BJ (cell line): ENCODE measurements at regions not wholly inside any gene's neighbourhood (a gene's known extent, or its start where the extent isn't known, plus 50 kb on each side); places are given as distances from the start of the nearest gene placed in this dataset.

Experiments used
- CTCF ChIA-PET: fragments of 350-600 bp; formaldehyde crosslinking; extraction: SDS; loops from one replicate; lab custom pipeline; 2021; ENCODE audit warnings: antibody characterized with exemption, inconsistent platforms; lab: Yijun Ruan, JAX
- POLR2A ChIA-PET: fragments of 300-600 bp; sonication (Branson Sonifier 250); formaldehyde crosslinking; extraction: SDS; loops from one replicate; lab custom pipeline; 2021; ENCODE audit warnings: antibody characterized with exemption; lab: Charles Lee
- DNase-seq: peaks from one replicate; pipeline ENCODE4 v3.0.0-alpha.2; 2011; ENCODE audit warnings: low read depth
- H3K27me3 ChIP-seq: 2 replicates; pipeline ENCODE4 v1.6.0; 2011; ENCODE audit warnings: low read length; ENCODE audit not compliant: control insufficient read depth, insufficient read depth
- H3K36me3 ChIP-seq: 2 replicates; pipeline ENCODE4 v1.5.1; 2011; ENCODE audit warnings: low read length; ENCODE audit not compliant: control insufficient read depth, insufficient read depth
- H3K4me3 ChIP-seq: 2 replicates; pipeline ENCODE4 v1.5.1; 2011; ENCODE audit warnings: low read depth, mild to moderate bottlenecking, control low read depth, low read length
- TF ChIP-seq, protein P1 (sequence below): IDR thresholded peaks from 2 replicates; pipeline ENCODE4 v1.5.1; 2011; ENCODE audit warnings: low read depth, mild to moderate bottlenecking, control low read depth, inconsistent platforms, low read length, moderate library complexity; ENCODE audit not compliant: insufficient read depth

DNA sequence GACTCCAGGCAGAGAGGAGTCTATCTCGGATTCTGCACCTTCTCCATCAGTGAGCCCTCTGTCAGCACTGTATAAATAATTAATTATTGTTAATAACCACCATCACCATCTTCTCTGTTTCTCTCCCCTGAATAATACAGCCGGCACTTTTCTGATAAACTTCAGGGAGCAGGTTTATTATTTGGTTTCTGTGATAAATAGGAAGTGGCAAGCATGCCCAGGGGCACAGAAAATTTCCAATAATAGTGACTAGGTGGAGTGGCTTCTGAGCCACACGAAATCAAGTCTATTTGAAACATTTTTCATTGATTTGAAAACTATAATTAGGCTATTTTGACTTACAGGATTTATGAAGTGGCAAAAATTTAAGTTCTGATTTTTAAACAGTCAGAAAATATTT, 186.8 kb upstream of the TMEM229A start:
- H3K36me3 ChIP-seq = no peaks in the 10 kb centered on the region
- ChIA-PET POLR2A (no interaction called here), CTCF (no interaction called here)
- no peak for DNase-seq
- H3K4me3 ChIP-seq = no peak overlapping the region
- TF ChIP-seq, protein P1, sequence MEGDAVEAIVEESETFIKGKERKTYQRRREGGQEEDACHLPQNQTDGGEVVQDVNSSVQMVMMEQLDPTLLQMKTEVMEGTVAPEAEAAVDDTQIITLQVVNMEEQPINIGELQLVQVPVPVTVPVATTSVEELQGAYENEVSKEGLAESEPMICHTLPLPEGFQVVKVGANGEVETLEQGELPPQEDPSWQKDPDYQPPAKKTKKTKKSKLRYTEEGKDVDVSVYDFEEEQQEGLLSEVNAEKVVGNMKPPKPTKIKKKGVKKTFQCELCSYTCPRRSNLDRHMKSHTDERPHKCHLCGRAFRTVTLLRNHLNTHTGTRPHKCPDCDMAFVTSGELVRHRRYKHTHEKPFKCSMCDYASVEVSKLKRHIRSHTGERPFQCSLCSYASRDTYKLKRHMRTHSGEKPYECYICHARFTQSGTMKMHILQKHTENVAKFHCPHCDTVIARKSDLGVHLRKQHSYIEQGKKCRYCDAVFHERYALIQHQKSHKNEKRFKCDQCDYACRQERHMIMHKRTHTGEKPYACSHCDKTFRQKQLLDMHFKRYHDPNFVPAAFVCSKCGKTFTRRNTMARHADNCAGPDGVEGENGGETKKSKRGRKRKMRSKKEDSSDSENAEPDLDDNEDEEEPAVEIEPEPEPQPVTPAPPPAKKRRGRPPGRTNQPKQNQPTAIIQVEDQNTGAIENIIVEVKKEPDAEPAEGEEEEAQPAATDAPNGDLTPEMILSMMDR = no peak
- H3K27me3 ChIP-seq = no peaks in the 10 kb centered on the region

DNA sequence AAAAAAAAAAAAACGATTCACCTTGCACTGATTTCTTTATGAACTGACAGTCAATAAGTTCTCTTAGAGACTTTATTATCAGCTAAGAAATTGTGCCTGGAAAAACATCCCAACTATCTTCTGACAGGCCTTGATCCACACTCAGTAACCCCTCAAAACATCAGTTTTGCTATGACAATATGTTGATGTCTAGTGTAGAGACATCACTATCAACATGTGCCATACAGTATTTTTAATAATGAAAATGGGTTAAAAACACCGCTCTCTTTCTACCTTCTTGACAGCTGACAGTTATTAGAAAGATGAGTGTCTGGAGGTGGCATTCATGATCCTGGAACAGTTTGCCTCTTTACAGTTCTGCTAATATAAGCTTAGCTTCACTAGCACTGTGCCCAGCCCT, 175.8 kb upstream of the TMEM229A start:
- TF ChIP-seq, protein P1 = no peak
- H3K36me3 ChIP-seq = no peaks in the 10 kb centered on the region
- DNase-seq = no peak
- ChIA-PET CTCF (no interaction called here), POLR2A (no interaction called here)
- no peak overlapping the region for H3K4me3 ChIP-seq
- H3K27me3 ChIP-seq = no peaks in the 10 kb centered on the region

DNA sequence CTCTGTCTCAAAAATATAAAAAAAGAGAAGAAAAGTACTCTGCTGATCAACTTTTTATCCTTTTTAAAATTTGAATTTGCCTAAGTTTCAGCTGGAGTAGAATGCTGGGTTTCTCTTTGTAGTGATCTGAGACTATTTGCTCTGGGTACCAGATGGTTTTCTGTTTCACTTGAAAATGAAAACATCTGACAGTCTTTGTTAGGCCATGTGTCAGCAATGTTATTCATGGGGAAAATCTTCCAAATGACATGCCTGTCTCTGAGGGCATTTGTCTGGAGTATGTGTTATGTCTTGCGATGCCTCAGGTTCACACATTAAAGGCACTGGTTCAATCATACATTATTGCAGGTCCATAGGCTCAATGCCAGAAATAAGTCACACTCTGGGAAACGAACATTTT, 175.3 kb upstream of the TMEM229A start:
- no peaks in the 10 kb centered on the region for H3K36me3 ChIP-seq
- DNase-seq = no peak
- CTCF ChIA-PET = no interaction called here
- TF ChIP-seq, protein P1 = no peak
- no peak overlapping the region for H3K4me3 ChIP-seq
- no peaks in the 10 kb centered on the region for H3K27me3 ChIP-seq
- POLR2A ChIA-PET = no interaction called here

DNA sequence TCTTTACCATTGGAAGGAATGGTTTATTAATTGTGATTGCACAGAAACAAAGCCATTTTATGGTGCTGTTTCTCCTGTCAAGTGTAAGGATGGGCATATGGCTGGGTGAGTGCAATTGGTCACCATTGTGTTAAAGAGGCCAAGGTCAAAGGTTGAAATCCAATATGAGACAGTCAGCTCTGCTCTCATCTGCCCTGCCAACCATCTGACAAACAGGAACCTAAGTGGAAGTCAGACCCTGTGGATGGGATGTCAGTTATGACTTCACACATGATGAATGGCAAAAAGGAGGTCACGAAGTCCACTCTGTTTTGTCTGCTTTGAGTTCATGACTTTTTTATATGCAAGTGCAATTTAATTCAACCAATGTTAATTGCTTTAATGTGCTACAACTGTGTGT, 172.7 kb upstream of the TMEM229A start:
- H3K36me3 ChIP-seq = no peaks in the 10 kb centered on the region
- ChIA-PET CTCF (no interaction called here), POLR2A (no interaction called here)
- DNase-seq = no peak
- TF ChIP-seq, protein P1 = no peak
- no peak overlapping the region for H3K4me3 ChIP-seq
- no peaks in the 10 kb centered on the region for H3K27me3 ChIP-seq

DNA sequence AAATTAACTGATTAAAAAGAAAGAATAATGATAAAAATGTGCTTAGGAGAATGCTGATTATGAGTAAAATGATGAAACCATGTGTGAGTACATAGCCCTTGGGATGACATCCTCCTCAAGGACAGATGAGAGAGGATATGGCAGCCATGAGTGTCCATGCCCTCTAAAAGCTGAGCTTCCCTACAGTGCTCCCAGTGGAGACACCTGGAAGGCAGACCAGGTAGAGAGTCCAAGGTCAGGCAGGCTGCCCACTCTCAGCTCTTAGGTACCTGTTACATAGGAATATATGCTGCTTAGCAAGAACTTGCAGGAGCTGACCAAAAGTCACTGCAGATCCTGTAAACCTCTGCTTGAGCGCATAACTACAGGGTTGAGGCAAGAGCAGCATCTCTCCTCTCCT, 169.7 kb upstream of the TMEM229A start:
- ChIA-PET CTCF (no interaction called here), POLR2A (no interaction called here)
- TF ChIP-seq, protein P1 = no peak
- no peak for DNase-seq
- H3K36me3 ChIP-seq = no peaks in the 10 kb centered on the region
- H3K27me3 ChIP-seq = no peaks in the 10 kb centered on the region
- no peak overlapping the region for H3K4me3 ChIP-seq
